Activated CD4-positive, alpha-beta memory T cell treated with anti-CD3 and anti-CD28 coated beads, Interleukin-2, amount 10 ng/mL, durations not matched to agents 7 days and 5 days (primary cell): ENCODE measurements at regions not wholly inside any gene's neighbourhood (a gene's known extent, or its start where the extent isn't known, plus 50 kb on each side); places are given as distances from the start of the nearest gene placed in this dataset.

Experiments used
- CTCF ChIA-PET: fragments of 350-600 bp; sonication (Branson Sonifier 250); formaldehyde crosslinking; loops from one replicate; lab custom pipeline; 2021; ENCODE audit warnings: antibody characterized with exemption, inconsistent platforms; lab: Charles Lee
- POLR2A ChIA-PET: fragments of 350-600 bp; sonication (Branson Sonifier 250); formaldehyde crosslinking; loops from one replicate; lab custom pipeline; 2021; ENCODE audit warnings: antibody characterized with exemption; lab: Charles Lee
- DNase-seq: peaks from one replicate; pipeline ENCODE4 v3.0.0-alpha.2; 2020
- H3K27ac Mint-ChIP-seq: one replicate; pipeline ENCODE4 v1.8.0; 2021; ENCODE audit warnings: mild to moderate bottlenecking, mixed read lengths
- H3K27me3 Mint-ChIP-seq: one replicate; pipeline ENCODE4 v1.8.0; 2021; ENCODE audit warnings: mixed read lengths
- H3K36me3 Mint-ChIP-seq: one replicate; pipeline ENCODE4 v1.8.0; 2021; ENCODE audit warnings: low read depth, mixed read lengths
- H3K4me1 Mint-ChIP-seq: one replicate; pipeline ENCODE4 v1.8.0; 2021; ENCODE audit warnings: mixed read lengths
- H3K4me3 Mint-ChIP-seq: one replicate; pipeline ENCODE4 v1.8.0; 2021; ENCODE audit warnings: mild to moderate bottlenecking, mixed read lengths
- H3K9me3 Mint-ChIP-seq: one replicate; pipeline ENCODE4 v1.8.0; 2021; ENCODE audit warnings: mixed read lengths

DNA sequence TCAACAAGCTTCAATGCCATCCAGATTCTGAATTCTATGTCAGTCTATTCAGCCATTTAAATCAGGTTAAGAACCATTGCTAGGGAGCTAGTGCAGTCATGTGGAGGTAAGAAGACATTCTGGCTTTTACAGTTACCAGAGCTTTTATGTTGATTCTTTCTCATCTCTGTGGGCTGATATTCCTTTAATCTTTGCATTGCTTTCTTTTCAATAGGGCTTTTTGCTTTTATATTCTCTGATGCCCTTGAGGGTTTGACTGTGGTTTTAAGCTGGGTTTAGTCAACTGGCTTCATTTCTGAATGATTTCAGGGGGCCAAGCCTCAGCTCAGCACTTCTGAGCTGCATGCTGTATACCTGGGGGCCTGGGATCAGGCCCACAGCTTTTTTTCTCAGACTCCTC is 51.0 kb upstream of the GORAB start:
- DNase-seq, result no peak
- Mint-ChIP-seq H3K36me3 (no peaks in the 10 kb centered on the region), H3K9me3 (no peaks in the 10 kb centered on the region), H3K4me1 (no peaks in the 10 kb centered on the region), H3K27me3 (no peaks in the 10 kb centered on the region), H3K4me3 (no peak overlapping the region), H3K27ac (no peak overlapping the region)
- POLR2A ChIA-PET, result no interaction called here
- CTCF ChIA-PET, result no interaction called here
